ENCODE measurements at regions not wholly inside any gene's neighbourhood (a gene's known extent, or its start where the extent isn't known, plus 50 kb on each side); places are given as distances from the start of the nearest gene placed in this dataset.

- TF ChIP-seq, protein P1, sequence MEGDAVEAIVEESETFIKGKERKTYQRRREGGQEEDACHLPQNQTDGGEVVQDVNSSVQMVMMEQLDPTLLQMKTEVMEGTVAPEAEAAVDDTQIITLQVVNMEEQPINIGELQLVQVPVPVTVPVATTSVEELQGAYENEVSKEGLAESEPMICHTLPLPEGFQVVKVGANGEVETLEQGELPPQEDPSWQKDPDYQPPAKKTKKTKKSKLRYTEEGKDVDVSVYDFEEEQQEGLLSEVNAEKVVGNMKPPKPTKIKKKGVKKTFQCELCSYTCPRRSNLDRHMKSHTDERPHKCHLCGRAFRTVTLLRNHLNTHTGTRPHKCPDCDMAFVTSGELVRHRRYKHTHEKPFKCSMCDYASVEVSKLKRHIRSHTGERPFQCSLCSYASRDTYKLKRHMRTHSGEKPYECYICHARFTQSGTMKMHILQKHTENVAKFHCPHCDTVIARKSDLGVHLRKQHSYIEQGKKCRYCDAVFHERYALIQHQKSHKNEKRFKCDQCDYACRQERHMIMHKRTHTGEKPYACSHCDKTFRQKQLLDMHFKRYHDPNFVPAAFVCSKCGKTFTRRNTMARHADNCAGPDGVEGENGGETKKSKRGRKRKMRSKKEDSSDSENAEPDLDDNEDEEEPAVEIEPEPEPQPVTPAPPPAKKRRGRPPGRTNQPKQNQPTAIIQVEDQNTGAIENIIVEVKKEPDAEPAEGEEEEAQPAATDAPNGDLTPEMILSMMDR (conservative IDR thresholded peaks at IDR 0.05; ENCODE audit: low read length), result no peak
- no peak for TF ChIP-seq EZH2phosphoT487 (IDR thresholded peaks at IDR 0.05; ENCODE audit: borderline replicate concordance)
Measured at GRCh38 chr3:107263269-107264021, 113.8 kb upstream of the CCDC54 start.
